ENCODE measurements at regions not wholly inside any gene's neighbourhood (a gene's known extent, or its start where the extent isn't known, plus 50 kb on each side); places are given as distances from the start of the nearest gene placed in this dataset.

- ATAC-seq (no peak), DNase-seq (no peak)
- Histone ChIP-seq H3K4me3 (no peak overlapping the region), H3K9me3 (no peaks in the 10 kb centered on the region), H3K4me1 (no peaks in the 10 kb centered on the region), H3K36me3 (no peaks in the 10 kb centered on the region), H3K27me3 (no peaks in the 10 kb centered on the region), H3K27ac (no peak overlapping the region)
- TF ChIP-seq CTCF (IDR thresholded peaks at IDR 0.05), result no peak
- intact Hi-C loops (cut with DNase I), result no loop called here
These were observed 105.7 kb upstream of the SLC14A2 start for GRCh38 chr18:45509535-45509934.

GRCh38 chr18:45510656-45511055 is 104.6 kb upstream of the SLC14A2 start:
- H3K9me3 ChIP-seq, result no peaks in the 10 kb centered on the region

GRCh38 chr18:45512363-45512953 is 102.8 kb upstream of the SLC14A2 start:
- no peak for TF ChIP-seq CTCF (IDR thresholded peaks at IDR 0.05)
- Histone ChIP-seq H3K36me3 (no peaks in the 10 kb centered on the region), H3K4me1 (peaks cover 4% of the 10 kb centered on the region), H3K27ac (no peak overlapping the region), H3K4me3 (no peak overlapping the region), H3K9me3 (no peaks in the 10 kb centered on the region), H3K27me3 (no peaks in the 10 kb centered on the region)
- intact Hi-C loops (cut with DNase I), result no loop called here
- no peak for DNase-seq
- ATAC-seq, result no peak

More at GRCh38 chr18:45510656-45511055, 104.6 kb upstream of the SLC14A2 start:
- DNase-seq (no peak), ATAC-seq (no peak)
- no peaks in the 10 kb centered on the region for H3K27me3 ChIP-seq
- intact Hi-C loops (cut with DNase I), result no loop called here
- no peak overlapping the region for H3K27ac ChIP-seq
- no peaks in the 10 kb centered on the region for H3K4me1 ChIP-seq
- no peak for TF ChIP-seq CTCF (IDR thresholded peaks at IDR 0.05)
- H3K36me3 ChIP-seq, result no peaks in the 10 kb centered on the region
- H3K4me3 ChIP-seq, result no peak overlapping the region

- Histone ChIP-seq H3K9me3 (no peaks in the 10 kb centered on the region), H3K27ac (peak overlapping the region; percentile 72), H3K4me1 (peaks cover 9% of the 10 kb centered on the region), H3K36me3 (no peaks in the 10 kb centered on the region), H3K4me3 (no peak overlapping the region), H3K27me3 (no peaks in the 10 kb centered on the region)
- DNase-seq (no peak), ATAC-seq (peak; percentile 59)
- TF ChIP-seq CTCF (IDR thresholded peaks at IDR 0.05), result no peak
- intact Hi-C loops (cut with DNase I), result no loop called here
These were observed 98.0 kb upstream of the SLC14A2 start for GRCh38 chr18:45517181-45517741.

GRCh38 chr18:45518311-45519155 is 96.7 kb upstream of the SLC14A2 start:
- intact Hi-C loops (cut with DNase I), result no loop called here
- ATAC-seq, result no peak
- H3K36me3 ChIP-seq, result no peaks in the 10 kb centered on the region
- peaks cover 9% of the 10 kb centered on the region for H3K4me1 ChIP-seq
- TF ChIP-seq CTCF (IDR thresholded peaks at IDR 0.05), result no peak
- no peaks in the 10 kb centered on the region for H3K27me3 ChIP-seq
- no peak for DNase-seq
- no peak overlapping the region for H3K4me3 ChIP-seq
- H3K27ac ChIP-seq, result peak overlapping the region; percentile 72
- no peaks in the 10 kb centered on the region for H3K9me3 ChIP-seq

Data from upper lobe of right lung (tissue), 1 donor.